ENCODE measurements at regions not wholly inside any gene's neighbourhood (a gene's known extent, or its start where the extent isn't known, plus 50 kb on each side); places are given as distances from the start of the nearest gene placed in this dataset.

- Histone ChIP-seq H3K36me3 (no peaks in the 10 kb centered on the region), H3K4me1 (no peaks in the 10 kb centered on the region), H3K27ac (no peak overlapping the region), H3K9me3 (no peaks in the 10 kb centered on the region), H3K4me3 (no peak overlapping the region), H3K27me3 (peaks cover 15% of the 10 kb centered on the region)
- ATAC-seq (no peak), DNase-seq (no peak)
- TF ChIP-seq CTCF (IDR thresholded peaks at IDR 0.05) = no peak
- intact Hi-C loops (cut with DNase I) = no loop called here
Measured at GRCh38 chr20:56801971-56802755, 173.1 kb downstream of the TFAP2C start.

GRCh38 chr20:56802805-56803204 is 173.7 kb downstream of the TFAP2C start:
- H3K27ac ChIP-seq = no peak overlapping the region
- DNase-seq = no peak
- no peaks in the 10 kb centered on the region for H3K4me1 ChIP-seq
- peaks cover 15% of the 10 kb centered on the region for H3K27me3 ChIP-seq
- intact Hi-C loops (cut with DNase I) = no loop called here
- no peaks in the 10 kb centered on the region for H3K9me3 ChIP-seq
- H3K4me3 ChIP-seq = no peak overlapping the region
- H3K36me3 ChIP-seq = no peaks in the 10 kb centered on the region
- ATAC-seq = no peak
- no peak for TF ChIP-seq CTCF (IDR thresholded peaks at IDR 0.05)

GRCh38 chr20:56805313-56805712 is 176.2 kb downstream of the TFAP2C start:
- TF ChIP-seq CTCF (IDR thresholded peaks at IDR 0.05) = no peak
- no peak for ATAC-seq
- Histone ChIP-seq H3K36me3 (no peaks in the 10 kb centered on the region), H3K4me3 (no peak overlapping the region), H3K4me1 (no peaks in the 10 kb centered on the region), H3K27me3 (peaks cover 23% of the 10 kb centered on the region), H3K9me3 (no peaks in the 10 kb centered on the region), H3K27ac (no peak overlapping the region)
- no peak for DNase-seq
- intact Hi-C loops (cut with DNase I) = no loop called here

- TF ChIP-seq CTCF (IDR thresholded peaks at IDR 0.05) = no peak
- ATAC-seq (no peak), DNase-seq (no peak)
- H3K27ac ChIP-seq = no peak overlapping the region
- intact Hi-C loops (cut with DNase I) = no loop called here
- H3K27me3 ChIP-seq = peaks cover 23% of the 10 kb centered on the region
- no peaks in the 10 kb centered on the region for H3K36me3 ChIP-seq
- no peaks in the 10 kb centered on the region for H3K9me3 ChIP-seq
- no peak overlapping the region for H3K4me3 ChIP-seq
- no peaks in the 10 kb centered on the region for H3K4me1 ChIP-seq
Measured at GRCh38 chr20:56805966-56806365, 176.9 kb downstream of the TFAP2C start.

GRCh38 chr20:56806952-56807517 is 177.9 kb downstream of the TFAP2C start:
- no peak for ATAC-seq

More at GRCh38 chr20:56806952-56807517, 177.9 kb downstream of the TFAP2C start:
- no peaks in the 10 kb centered on the region for H3K4me1 ChIP-seq
- no peaks in the 10 kb centered on the region for H3K36me3 ChIP-seq
- no peak for DNase-seq
- peaks cover 23% of the 10 kb centered on the region for H3K27me3 ChIP-seq
- intact Hi-C loops (cut with DNase I) = no loop called here
- no peaks in the 10 kb centered on the region for H3K9me3 ChIP-seq
- H3K4me3 ChIP-seq = no peak overlapping the region
- TF ChIP-seq CTCF (IDR thresholded peaks at IDR 0.05) = no peak
- H3K27ac ChIP-seq = no peak overlapping the region

All from upper lobe of right lung (tissue), 1 donor.